ENCODE measurements at regions not wholly inside any gene's neighbourhood (a gene's known extent, or its start where the extent isn't known, plus 50 kb on each side); places are given as distances from the start of the nearest gene placed in this dataset.
A peak's percentile ranks its signal among the peaks of the same experiment; 100 is the strongest.
"Not testable (repeated sequence)": the region's sequence is repeated elsewhere in the genome, so short reads cannot be mapped to it uniquely, and the experiment has no call there.

DNA sequence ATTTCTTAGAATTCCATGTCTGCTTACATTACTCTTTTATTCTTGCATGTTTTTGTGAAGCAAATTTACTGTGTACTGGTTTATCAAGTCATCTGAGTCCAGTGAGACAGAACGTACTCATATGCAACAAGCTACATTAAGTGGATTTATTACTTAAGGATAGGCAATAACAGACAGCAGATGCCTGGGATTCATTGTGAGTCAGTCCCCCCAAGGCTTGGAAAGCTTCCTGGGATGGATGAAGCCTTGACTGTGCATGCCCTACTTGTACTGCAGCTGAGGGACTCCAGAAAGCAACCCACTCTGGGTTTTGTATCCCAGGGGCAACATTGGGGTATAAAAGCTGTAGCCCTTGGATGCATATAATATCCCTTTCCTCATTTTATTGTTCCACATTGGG, 113.4 kb upstream of the RAB18 start:
- no peak for DNase-seq (ENCODE audit: low read depth in 2 of 3, low spot score in 1 of 3)

DNA sequence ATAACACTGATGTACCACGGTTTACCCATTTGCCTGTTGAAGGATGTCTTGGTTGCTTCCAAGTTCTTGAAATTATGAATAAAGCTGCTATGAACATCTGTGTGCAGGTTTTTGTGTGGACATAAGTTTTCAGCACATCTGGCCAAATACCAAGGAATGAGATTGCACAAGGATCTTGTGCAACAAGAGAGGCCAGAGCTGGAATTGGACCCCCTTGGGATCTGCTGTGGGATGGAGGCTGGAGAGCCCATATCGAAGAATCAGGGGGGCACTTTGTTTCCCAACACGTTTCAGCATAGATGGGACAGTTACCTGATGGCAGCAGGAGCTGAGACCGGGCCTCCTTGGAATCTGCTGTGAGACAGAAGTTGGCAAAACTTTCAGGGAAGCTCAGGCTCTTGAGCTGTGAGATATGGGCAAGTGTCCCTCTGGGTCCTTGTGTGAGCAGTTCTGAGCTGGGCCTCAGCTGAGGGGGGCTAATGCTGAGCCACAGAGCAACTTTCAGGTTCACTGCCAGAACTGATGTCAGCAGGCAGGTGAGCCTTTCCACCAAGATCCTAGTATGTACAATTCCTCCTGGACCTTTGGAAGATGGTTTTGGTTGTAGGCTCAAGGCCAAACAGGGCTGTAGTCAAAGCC, 115.2 kb upstream of the RAB18 start:
- no peak for DNase-seq (ENCODE audit: low read depth in 2 of 3, low spot score in 1 of 3)

DNA sequence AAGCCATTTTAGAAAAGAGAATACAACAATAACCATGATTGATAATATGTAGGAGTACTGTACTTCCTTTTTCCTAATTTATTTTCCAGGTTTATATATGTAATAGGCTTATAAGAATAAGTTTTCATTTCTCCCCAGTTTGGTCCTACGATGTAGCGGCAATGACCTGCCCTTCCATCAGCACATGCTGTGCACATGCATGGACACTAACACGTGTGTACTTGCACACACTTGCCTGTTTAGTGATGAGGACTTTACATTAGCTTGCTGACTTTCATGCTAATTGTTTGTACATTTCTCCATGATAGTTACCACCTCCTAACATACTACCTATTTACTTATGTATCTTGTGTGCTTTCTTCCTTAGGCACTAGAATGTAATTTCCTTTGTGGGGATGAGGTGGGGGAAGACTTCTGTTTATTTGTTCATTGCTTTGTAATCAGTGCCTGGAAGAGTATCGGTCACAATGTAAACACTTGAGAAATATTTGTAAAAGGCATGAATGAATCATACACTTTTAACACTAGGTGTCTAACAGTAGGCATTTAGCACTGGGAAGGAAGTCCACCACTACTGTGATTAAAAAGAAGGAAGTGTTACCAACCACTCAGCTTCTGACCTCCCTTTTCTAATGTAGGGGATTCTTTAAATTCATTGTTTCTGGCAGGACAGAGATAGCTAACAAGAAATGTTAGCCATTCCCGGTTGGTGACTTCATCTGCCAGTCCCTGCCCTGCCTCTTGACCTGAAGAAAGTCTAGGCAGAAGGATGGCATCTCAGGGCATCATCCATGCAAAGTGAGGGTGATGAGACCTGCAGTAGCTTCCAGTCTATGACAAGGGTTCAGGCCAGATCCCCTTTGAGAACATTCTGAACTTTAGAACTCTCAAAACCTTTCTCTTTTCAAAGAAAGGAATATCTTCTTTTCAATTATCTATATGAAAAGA, 120.2 kb upstream of the RAB18 start:
- no peak for DNase-seq (ENCODE audit: low read depth in 2 of 3, low spot score in 1 of 3)

DNA sequence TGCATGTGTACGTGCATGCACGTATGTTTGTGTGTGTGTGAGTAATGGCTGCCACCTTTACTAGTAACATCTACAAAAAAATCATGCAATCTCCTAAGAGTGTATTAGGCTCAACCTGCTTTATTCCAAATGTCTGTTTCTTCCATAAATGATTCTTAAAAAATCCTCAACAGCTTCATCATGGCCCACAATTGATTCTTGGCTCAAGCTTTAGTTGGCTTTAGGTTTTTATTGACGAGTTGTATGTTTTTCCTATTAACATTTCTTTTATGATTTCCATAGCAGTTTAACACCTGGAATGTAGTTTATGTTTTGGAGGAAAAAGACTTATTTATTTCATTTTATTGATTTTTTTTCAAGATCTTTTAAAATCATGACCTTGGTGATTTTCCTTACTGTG, 121.9 kb upstream of the RAB18 start:
- no peak for DNase-seq (ENCODE audit: low read depth in 2 of 3, low spot score in 1 of 3)

DNA sequence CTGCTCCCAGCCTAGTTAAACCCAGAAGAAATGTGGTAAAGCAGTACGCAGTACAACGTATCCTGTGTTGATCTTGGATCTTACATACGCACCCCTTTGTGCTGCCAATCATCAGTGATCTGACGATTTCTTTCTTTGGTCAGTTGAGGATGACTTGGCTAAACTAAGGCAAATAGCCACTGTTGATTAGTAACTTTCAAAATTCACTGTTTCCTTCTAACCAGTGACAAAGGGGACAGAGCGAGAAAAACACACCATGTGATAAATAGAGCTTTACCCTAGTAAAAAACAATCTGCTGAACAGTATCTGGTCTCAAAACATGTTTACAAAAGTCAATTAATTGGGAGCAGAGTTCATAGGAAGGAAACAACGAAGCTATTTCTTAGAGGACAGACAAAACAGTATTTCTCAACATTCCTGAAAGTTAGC, 123.2 kb upstream of the RAB18 start:
- DNase-seq (ENCODE audit: low read depth in 2 of 3, low spot score in 1 of 3) = no peak

DNA sequence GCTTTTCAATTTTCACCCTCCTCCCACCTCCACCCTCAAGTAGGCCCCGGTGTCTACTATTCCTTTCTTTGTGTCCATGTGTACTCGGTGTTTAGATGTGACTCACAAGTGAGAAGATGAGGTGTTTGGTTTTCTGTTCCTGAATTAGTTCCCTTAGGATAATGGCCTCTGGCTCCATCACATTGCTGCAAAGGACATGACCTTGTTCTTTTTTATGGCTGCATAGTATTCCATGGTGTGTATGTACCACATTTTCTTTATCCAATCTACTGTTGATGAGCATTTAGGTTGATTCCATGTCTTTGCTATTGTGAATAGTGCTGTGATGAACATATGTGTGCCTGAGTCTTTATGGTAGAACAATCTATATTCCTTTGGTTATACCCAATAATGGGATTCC, 125.1 kb upstream of the RAB18 start:
- DNase-seq (ENCODE audit: low read depth in 2 of 3, low spot score in 1 of 3) = not testable (repeated sequence)

DNA sequence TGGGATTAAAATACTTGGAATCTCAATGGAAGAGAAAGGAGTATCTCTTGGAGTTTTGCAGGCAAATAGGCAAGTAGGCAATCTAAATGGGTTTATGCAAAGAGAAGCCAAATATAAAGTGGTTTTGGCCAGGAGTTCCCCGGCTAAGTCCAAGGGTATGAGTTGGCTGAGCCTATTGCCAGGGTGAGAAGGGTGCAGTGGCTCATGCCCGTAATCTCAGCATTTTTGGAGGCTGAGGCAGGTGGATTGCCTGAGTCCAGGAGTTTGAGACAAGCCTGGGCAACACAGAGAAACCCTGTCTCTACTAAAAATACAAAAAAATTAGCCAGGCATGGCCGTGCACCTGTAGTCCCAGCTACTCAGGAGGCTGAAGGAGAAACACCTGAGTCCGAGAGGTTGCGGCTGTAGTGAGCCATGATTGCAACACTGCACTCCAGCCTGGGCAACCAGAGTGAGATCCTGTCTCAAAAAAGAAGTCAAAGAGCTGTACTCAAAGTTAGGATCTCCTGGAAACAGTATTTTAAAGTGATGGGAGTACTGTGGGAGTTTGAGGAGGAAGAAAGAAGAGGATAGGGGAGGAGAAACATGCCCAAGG, 130.4 kb upstream of the RAB18 start:
- no peak for DNase-seq (ENCODE audit: low read depth in 2 of 3, low spot score in 1 of 3)

DNA sequence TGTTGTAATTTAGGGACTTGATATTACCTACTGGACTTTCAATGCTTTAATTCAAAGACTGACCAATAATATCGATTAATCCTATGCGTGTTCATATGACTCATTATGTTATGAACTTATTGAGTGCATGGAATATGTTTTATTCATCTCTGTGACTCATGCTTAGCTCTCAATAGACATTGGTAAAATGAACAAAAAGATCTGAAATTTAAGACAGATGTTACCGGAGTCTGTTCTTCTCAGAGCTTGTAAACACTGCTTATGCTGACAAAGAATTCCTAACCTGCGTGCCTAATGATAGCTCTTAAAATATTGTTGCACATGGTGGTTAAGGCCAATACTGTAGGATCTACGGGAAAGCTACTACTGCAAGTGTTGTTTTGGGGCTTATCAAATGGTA, 131.5 kb upstream of the ACBD5 start:
- DNase-seq (ENCODE audit: low read depth in 2 of 3, low spot score in 1 of 3) = no peak

DNA sequence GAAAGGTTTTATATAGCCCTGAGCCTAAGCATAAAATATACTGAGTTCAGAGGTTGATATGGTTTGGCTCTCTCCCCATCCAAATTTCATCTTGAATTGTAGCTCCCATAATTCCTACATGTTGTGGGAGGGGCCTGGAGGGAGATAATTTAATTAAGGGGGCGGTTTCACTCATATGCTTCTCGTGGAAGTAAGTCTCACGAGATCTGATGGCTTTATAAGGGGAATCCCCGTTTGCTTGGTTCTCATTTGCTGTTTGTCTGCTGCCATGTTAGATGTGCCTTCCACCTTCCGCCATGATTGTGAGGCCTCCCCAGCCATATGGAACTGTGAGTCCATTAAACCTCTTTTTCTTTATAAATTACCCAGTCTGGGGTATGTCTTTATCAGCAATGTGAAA, 130.8 kb upstream of the ACBD5 start:
- DNase-seq (ENCODE audit: low read depth in 2 of 3, low spot score in 1 of 3) = not testable (repeated sequence)

DNA sequence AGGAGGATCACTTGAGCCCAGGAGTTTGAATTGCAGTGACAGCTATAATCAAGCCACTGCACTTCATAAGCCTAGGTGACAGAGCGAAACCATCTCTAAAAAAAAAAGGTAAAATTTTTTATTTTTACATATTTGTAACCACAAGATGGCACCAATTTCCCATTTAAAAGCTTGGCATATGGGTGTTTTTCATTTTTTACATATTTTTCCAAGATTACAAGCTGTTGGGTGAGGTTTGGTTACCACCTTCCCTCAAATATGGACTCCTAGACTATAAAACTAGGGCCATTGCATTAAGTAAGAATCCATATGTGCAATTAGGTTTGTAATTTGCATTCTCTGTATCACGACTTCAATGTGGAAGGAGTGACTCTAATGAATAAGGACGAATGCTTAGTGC, 129.3 kb upstream of the ACBD5 start:
- DNase-seq (ENCODE audit: low read depth in 2 of 3, low spot score in 1 of 3) = no peak

DNA sequence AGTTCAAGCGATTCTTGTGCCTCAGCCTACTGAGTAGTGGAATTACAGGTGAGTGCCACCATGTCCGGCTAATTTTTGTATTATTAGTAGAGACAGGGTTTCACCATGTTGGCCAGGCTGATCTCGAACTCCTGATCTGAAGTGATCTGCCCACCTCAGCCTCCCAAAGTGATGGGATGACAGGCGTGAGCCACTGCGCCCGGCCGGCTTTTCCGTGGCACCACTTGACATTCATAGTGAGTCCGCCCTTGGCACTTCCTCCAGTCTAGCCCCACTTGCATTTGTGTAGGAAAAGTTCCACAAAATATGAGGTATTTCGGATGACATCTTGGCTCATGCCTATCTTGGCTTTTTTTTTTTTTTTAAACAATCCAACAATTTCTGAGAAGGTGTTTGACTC, 128.1 kb upstream of the ACBD5 start:
- no peak for DNase-seq (ENCODE audit: low read depth in 2 of 3, low spot score in 1 of 3)

DNA sequence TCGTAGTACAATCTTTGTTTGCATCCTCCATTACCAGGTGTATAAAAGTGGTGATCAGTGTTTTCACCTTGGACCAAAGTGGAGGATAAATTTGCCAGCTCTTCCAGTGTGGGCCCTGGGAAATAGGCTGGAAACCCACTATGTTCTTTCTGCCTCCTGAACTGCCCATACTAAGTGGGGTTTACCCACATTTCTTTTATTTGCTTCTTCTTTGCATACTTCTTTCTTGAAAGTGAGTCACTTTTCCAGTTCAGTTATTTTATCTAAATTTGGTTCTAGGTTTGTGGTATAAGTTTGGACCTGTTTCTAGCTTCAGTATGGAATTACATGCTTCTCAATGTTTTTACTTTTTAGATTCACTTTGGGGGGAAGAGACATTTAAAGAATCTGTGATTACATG, 126.2 kb upstream of the ACBD5 start:
- no peak for DNase-seq (ENCODE audit: low read depth in 2 of 3, low spot score in 1 of 3)

DNA sequence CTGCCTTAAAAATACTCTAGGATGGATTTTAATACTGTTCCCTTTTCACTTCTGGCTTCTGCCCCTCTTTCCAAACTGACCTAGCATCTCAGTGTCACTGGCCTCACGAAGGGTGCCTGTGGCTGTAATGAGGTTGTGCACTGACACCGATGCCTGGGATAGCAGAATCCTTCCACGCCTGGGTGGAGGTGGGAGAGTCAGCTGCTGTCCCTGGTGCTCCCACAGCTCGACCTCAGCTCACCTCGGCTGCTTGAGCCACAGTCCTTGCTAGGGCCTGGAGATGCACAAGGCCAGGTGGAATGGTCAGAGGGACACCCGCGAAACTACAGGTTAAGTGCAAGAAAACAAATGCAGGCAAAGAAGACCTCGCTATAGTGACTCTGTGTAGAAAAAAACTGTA, 123.4 kb upstream of the ACBD5 start:
- no peak for DNase-seq (ENCODE audit: low read depth in 2 of 3, low spot score in 1 of 3)

DNA sequence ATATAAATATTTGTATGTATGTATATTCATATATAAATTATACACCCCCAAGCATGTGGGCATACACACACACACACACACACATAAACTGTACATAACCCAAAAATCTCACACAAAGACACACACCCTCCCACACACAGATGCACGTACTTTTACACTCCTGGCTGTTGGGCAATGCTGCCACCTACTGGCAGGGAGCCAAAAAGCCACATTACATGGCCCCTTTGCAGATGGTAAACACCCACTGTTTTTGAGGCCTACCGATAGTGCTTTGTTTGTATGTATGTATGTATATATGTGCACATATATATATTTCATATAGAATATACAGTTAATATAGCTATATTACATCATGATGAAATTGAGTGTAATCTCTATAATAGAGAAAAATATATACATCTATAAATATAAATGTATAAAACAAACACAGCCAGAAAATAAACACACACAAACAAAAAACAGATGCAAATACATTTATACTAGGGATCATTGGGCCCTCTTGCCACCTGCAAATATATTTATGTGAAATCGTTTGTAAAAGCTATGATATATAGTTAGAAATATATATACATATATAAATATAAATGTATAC, 120.1 kb upstream of the ACBD5 start:
- DNase-seq (ENCODE audit: low read depth in 2 of 3, low spot score in 1 of 3) = peak; percentile 71 to 81 (median 71)

DNA sequence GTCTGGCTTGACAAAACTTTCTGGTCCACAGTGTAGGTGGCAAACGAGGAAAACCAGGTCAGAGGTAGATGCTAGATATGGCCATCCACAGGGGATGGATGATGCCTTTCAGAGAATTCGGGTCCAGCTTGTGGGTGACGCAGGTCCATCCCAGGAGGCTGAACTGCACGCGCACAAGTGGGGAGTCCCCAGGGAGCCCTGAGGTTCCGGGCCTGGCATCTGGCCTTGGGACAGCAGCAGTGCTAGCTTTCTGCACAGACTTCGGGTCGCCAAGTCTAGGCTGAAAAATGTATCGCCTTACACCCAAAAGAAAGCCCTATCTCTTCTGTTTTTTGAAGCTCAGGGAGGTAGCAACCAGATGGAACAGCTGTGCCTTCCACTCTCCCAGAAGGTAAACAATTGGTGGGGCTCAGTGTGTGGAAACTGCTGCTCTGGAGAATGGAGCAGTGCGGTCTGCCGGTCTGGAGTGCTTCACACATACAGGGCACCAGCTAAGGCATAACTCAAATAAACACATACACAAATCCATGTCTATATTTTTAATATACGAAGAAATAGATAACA, 119.3 kb upstream of the ACBD5 start:
- no peak for DNase-seq (ENCODE audit: low read depth in 2 of 3, low spot score in 1 of 3)

DNA sequence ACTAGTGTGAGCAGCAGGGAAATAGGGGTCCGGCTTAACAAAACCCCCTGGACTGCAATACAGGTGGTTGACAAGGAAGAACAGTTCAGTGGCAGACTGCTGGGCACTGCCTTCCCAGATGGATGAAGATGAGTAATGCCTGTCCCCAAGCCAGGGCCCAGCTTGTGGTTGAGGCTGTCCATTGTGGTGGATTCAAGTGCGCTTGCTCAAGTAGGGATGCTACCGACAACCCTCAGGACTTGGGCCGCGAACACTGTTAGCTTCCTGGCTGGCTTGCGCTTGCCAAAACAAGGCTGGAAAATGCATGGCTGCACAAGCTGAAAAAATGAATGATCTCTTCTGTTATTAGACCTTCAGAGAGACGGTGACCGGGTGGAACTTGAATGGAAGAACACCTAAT, 116.1 kb upstream of the ACBD5 start:
- DNase-seq (ENCODE audit: low read depth in 2 of 3, low spot score in 1 of 3) = no peak

DNA sequence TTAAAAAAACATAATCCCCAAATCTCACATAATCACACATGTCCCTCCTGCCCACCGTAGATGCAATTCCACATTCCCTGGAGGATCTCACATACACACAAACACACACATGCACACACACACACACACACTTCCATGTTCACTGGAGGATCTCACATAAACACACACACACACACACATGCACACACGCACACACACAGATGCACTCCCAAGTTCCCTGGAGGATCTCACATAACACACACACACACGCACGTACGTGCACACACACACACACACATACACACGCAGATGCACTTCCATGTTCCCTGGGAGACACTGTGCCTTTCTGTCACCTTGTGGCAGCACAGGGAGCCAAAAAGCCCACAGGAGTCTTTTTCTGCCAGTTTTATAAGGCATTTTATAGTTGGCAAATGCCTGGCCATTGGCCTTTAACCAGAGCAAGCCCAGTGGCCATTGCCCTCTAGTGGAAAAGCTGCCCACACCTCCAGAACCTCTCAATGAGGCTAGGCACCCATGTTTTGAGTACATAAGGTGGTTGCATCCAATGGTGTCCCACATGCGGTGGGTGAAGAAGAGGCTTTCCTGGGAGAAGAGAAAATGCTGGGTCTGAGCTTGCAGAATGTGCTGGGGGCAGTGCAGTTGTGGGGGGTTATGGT, 115.4 kb upstream of the ACBD5 start:
- DNase-seq (ENCODE audit: low read depth in 2 of 3, low spot score in 1 of 3) = no peak

DNA sequence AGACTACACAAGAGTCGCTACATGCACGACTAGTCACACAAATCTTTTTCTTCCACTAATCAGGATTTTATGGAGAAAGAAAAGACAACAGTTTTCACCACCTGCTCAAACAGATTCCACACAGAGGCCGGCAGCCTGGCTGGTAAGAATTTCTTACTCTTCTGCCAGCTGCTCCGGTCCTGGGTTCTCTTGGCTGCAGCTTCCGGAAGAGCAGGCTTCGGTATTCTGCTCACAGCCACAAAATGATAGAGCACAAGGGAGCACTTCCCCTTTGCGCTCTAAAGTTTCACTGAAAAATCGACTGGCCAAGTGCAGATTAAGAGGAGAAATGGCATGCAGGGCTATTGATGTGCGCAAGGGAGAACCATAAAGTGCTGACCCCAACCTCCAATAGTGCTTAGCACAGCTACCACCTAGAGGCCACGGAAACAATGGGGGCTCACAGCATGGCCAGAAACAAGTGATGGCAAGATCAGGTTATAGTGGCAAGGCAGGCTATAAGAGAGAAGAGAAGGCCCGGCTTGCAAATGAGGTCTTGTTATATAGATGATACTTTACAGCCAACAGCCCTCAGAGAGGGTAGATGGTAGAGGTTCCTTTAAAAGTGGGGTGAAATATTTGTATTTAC, 114.2 kb upstream of the ACBD5 start:
- not testable (repeated sequence) for DNase-seq (ENCODE audit: low read depth in 2 of 3, low spot score in 1 of 3)

DNA sequence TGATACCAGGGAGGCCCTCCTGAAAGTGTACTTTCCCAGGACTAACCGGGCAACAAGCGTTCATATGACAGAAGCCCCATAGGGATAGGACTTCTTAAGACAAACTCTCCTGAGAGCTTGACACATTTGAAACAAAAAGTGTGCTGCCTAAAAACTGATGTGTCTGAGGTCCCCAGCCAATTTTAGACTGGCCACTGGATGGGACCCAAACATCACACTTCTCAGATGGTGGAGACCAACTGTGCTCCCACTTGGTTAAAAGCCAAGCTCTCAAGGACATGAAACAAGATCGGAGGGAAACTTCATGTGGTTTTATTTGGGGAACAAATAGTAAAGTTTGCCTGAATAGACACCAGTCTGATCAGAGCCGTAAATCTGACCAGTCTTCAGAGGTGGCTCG, 113.5 kb upstream of the ACBD5 start:
- not testable (repeated sequence) for DNase-seq (ENCODE audit: low read depth in 2 of 3, low spot score in 1 of 3)

DNA sequence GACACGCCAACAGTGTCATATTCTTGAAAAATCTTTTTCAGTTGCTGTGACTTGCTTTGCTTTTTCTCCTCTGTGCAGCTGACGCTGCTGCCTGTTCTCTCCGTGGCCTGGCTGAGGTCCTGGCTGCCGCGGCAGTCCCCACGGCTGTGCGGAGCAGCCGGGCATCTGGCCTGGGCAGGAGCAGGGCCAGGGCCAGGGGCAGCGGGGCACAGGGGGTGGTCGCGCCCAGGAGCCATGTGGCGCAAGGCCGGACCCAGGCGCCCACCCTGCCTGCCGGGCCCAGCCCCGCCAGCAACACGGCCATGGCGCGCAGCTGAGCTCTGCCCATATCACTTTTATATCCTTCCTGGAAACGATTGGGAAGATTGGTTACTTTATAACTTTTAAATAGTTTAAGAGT, 109.4 kb upstream of the ACBD5 start:
- no peak for DNase-seq (ENCODE audit: low read depth in 2 of 3, low spot score in 1 of 3)

DNA sequence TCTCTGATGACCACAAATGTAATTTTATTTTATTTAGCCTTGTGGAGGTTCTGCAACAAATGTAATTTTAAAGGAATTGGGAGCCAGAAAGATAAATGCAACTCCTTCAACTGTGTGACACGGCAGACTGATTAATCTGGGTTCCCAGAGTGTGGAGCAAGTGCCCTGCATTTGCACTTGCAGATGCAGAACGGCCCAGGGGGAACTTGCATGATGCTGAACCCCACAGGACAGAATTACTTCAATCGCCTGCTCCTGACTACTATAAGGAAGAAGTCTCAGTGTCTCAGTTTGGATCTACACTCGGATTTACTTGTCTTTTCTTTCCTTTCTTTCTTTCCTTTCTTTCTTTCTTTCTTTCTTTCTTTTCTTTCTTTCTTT, 107.2 kb upstream of the ACBD5 start:
- DNase-seq (ENCODE audit: low read depth in 2 of 3, low spot score in 1 of 3) = not testable (repeated sequence)

Data from stimulated activated CD4-positive, alpha-beta T cell treated with anti-CD3 and anti-CD28 coated beads, Interleukin-12 subunit alpha, Interleukin-12 subunit beta, amount 100 ng/mL, for 48 hours (primary cell).